GM12878 (cell line): ENCODE measurements at regions not wholly inside any gene's neighbourhood (a gene's known extent, or its start where the extent isn't known, plus 50 kb on each side); places are given as distances from the start of the nearest gene placed in this dataset.
A peak's percentile ranks its signal among the peaks of the same experiment; 100 is the strongest.

Experiments used
- CHD1 ChIP-seq: IDR thresholded peaks from 2 replicates; pipeline ENCODE4 v1.6.1; 2012; ENCODE audit warnings: low read depth, low read length, improper control_type of control experiment
- CHD4 ChIP-seq: fragments of 200-600 bp; sonication (generic); IDR thresholded peaks from 2 replicates; pipeline ENCODE4 v1.6.1; 2016; ENCODE audit warnings: mild to moderate bottlenecking
- EP300 ChIP-seq, 2 experiments: fragments of 150-350 bp in 1 of 2; IDR thresholded peaks; 2 replicates each; pipeline ENCODE4 v1.6.1; 2011 to 2012; ENCODE audit warnings: low read depth in 2 of 2, low read length in 2 of 2, borderline replicate concordance in 1 of 2, improper control_type of control experiment in 1 of 2, inconsistent platforms in 1 of 2; ENCODE audit not compliant: control insufficient read depth in 1 of 2
- ESRRA ChIP-seq: IDR thresholded peaks from 2 replicates; pipeline ENCODE4 v1.6.1; 2012; ENCODE audit warnings: mild to moderate bottlenecking, low read length, improper control_type of control experiment
- ETV6 ChIP-seq, 2 experiments: fragments of 450-650 bp in 1 of 2; IDR thresholded peaks in 1 of 2; conservative IDR thresholded peaks in 1 of 2; 2 replicates each; pipeline ENCODE4 v1.6.1; 2014; ENCODE audit warnings: antibody characterized with exemption in 1 of 2, borderline replicate concordance in 1 of 2, low read depth in 1 of 2, mild to moderate bottlenecking in 1 of 2, moderate library complexity in 1 of 2
- FOXK2 ChIP-seq: fragments of 450-650 bp; IDR thresholded peaks from 2 replicates; pipeline ENCODE4 v1.6.1; 2017; ENCODE audit warnings: mild to moderate bottlenecking, moderate library complexity
- IKZF2 ChIP-seq, 2 experiments: fragments of 450-650 bp; IDR thresholded peaks; 2 replicates each; pipeline ENCODE4 v1.6.1; 2017; ENCODE audit warnings: mild to moderate bottlenecking in 2 of 2, moderate library complexity in 2 of 2
- MTA2 ChIP-seq: fragments of 450-650 bp; IDR thresholded peaks from 2 replicates; pipeline ENCODE4 v1.6.1; 2016; ENCODE audit warnings: low read depth, mild to moderate bottlenecking, moderate library complexity
- NFIC ChIP-seq: IDR thresholded peaks from 2 replicates; pipeline ENCODE4 v1.6.1; 2012; ENCODE audit warnings: low read depth, mild to moderate bottlenecking, inconsistent platforms, low read length, moderate library complexity
- NFYA ChIP-seq: IDR thresholded peaks from 2 replicates; pipeline ENCODE4 v1.6.1; 2011; ENCODE audit warnings: low read depth, mild to moderate bottlenecking, low read length, improper control_type of control experiment, borderline replicate concordance
- POLR2A ChIP-seq: IDR thresholded peaks from 2 replicates; pipeline ENCODE4 v1.6.1; 2011; ENCODE audit warnings: low read depth, mild to moderate bottlenecking, low read length
- RAD21 ChIP-seq: IDR thresholded peaks from 2 replicates; pipeline ENCODE4 v1.6.1; 2011; ENCODE audit warnings: mild to moderate bottlenecking, low read depth, low read length, moderate library complexity; ENCODE audit not compliant: insufficient read depth
- SMARCA5 ChIP-seq: fragments of 450-650 bp; IDR thresholded peaks from 2 replicates; pipeline ENCODE4 v1.6.1; 2017; ENCODE audit warnings: mild to moderate bottlenecking
- STAT1 ChIP-seq: fragments of 450-650 bp; conservative IDR thresholded peaks from 2 replicates; pipeline ENCODE4 v1.6.1; 2014; ENCODE audit warnings: antibody characterized with exemption, mild to moderate bottlenecking
- TCF3 ChIP-seq: IDR thresholded peaks from 2 replicates; pipeline ENCODE4 v1.6.1; 2012; ENCODE audit warnings: low read depth, mild to moderate bottlenecking, low read length, borderline replicate concordance; ENCODE audit not compliant: insufficient read depth
- WRNIP1 ChIP-seq: IDR thresholded peaks from 2 replicates; pipeline ENCODE4 v1.6.1; 2011; ENCODE audit warnings: low read depth, low read length, improper control_type of control experiment, borderline replicate concordance
- ZZZ3 ChIP-seq: IDR thresholded peaks from 2 replicates; pipeline ENCODE4 v1.6.1; 2011; ENCODE audit warnings: low read depth; ENCODE audit not compliant: control insufficient read depth, insufficient read length
- TF ChIP-seq, protein P1 (sequence below): IDR thresholded peaks from 2 replicates; pipeline ENCODE4 v1.6.1; 2012; ENCODE audit warnings: low read depth, low read length, improper control_type of control experiment
- TF ChIP-seq, protein P2 (sequence below): fragments of 450-650 bp; IDR thresholded peaks from 2 replicates; pipeline ENCODE4 v1.6.1; 2017; ENCODE audit warnings: low read depth, mild to moderate bottlenecking, moderate library complexity
- TF ChIP-seq, protein P3 (sequence below): fragments of 450-650 bp; conservative IDR thresholded peaks from 2 replicates; pipeline ENCODE4 v1.6.1; 2017; ENCODE audit warnings: mild to moderate bottlenecking, moderate library complexity

DNA sequence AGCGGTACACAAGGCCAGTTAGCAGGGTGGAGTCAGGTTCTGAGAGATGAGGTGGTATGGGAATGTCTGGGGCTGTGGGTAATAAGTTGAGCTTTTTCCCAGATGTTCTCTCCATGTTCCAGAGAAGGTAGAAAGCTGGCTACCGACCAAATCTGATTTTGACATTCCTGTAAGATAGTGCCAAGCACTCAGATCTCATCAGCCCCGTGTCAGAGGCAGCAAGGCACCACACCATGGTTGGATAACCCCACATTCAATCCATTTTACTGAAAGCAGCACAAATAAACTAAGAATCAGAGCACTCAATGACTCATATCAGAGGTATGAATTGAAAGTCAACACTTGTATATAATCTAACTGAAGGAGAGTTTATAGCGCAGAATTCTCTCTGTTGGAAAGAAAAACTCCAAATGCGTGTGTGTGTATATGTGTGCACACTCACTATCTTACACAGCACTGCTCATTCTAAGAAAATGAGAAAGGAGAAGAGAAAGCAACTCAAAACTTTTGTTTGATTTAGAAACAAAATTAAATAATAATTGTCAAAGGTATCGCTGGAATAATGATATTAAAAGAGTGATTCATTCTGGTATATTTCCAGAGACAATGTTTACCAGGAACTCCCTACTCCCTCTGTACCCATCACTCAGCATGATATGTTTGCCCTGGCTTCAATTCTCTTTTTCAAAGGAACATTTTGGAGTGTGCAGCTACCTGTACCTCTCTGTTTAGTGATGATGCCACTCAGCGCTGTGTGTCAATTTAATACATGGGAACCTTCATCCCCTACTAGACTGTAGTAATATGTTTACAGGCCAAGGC is 375.1 kb upstream of the ID2 start (continued):
- TF ChIP-seq WRNIP1 (no peak), SMARCA5 (no peak), TCF3 (no peak), CHD4 (no peak), RAD21 (no peak), POLR2A (no peak), IKZF2 (IDR thresholded peaks at IDR 0.05) (peak in 1 of 2 experiments; percentile 60; a peak in 2 of 4 replicates), STAT1 (no peak), MTA2 (peak; percentile 28; the same call in 1 of the 2 replicates), NFIC (peak; percentile 89), CHD1 (no peak), FOXK2 (no peak), NFYA (no peak), ZZZ3 (no peak), EP300 (IDR thresholded peaks at IDR 0.05; ENCODE audit: borderline replicate concordance in 1 of 2, control insufficient read depth in 1 of 2, low read depth in 2 of 2, low read length in 2 of 2) (0 out of 4 replicates have a peak, but pooled peaks of 1 of the 2 experiments have one; percentile 21), ETV6 (conservative IDR thresholded peaks at IDR 0.05 in 1 of 2, IDR thresholded peaks at IDR 0.05 in 1 of 2; ENCODE audit: borderline replicate concordance in 1 of 2, low read depth in 1 of 2) (no peak; a peak in 2 of 4 replicates), ESRRA (no peak)
- TF ChIP-seq, protein P1, sequence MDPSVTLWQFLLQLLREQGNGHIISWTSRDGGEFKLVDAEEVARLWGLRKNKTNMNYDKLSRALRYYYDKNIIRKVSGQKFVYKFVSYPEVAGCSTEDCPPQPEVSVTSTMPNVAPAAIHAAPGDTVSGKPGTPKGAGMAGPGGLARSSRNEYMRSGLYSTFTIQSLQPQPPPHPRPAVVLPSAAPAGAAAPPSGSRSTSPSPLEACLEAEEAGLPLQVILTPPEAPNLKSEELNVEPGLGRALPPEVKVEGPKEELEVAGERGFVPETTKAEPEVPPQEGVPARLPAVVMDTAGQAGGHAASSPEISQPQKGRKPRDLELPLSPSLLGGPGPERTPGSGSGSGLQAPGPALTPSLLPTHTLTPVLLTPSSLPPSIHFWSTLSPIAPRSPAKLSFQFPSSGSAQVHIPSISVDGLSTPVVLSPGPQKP, result no peak
- TF ChIP-seq, protein P2, sequence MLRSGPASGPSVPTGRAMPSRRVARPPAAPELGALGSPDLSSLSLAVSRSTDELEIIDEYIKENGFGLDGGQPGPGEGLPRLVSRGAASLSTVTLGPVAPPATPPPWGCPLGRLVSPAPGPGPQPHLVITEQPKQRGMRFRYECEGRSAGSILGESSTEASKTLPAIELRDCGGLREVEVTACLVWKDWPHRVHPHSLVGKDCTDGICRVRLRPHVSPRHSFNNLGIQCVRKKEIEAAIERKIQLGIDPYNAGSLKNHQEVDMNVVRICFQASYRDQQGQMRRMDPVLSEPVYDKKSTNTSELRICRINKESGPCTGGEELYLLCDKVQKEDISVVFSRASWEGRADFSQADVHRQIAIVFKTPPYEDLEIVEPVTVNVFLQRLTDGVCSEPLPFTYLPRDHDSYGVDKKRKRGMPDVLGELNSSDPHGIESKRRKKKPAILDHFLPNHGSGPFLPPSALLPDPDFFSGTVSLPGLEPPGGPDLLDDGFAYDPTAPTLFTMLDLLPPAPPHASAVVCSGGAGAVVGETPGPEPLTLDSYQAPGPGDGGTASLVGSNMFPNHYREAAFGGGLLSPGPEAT, result no peak; the same call in 1 of the 2 replicates
- TF ChIP-seq, protein P3, sequence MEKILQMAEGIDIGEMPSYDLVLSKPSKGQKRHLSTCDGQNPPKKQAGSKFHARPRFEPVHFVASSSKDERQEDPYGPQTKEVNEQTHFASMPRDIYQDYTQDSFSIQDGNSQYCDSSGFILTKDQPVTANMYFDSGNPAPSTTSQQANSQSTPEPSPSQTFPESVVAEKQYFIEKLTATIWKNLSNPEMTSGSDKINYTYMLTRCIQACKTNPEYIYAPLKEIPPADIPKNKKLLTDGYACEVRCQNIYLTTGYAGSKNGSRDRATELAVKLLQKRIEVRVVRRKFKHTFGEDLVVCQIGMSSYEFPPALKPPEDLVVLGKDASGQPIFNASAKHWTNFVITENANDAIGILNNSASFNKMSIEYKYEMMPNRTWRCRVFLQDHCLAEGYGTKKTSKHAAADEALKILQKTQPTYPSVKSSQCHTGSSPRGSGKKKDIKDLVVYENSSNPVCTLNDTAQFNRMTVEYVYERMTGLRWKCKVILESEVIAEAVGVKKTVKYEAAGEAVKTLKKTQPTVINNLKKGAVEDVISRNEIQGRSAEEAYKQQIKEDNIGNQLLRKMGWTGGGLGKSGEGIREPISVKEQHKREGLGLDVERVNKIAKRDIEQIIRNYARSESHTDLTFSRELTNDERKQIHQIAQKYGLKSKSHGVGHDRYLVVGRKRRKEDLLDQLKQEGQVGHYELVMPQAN, result no peak
